ENCODE measurements at regions not wholly inside any gene's neighbourhood (a gene's known extent, or its start where the extent isn't known, plus 50 kb on each side); places are given as distances from the start of the nearest gene placed in this dataset.
A peak's percentile ranks its signal among the peaks of the same experiment; 100 is the strongest.
"Not testable (repeated sequence)": the region's sequence is repeated elsewhere in the genome, so short reads cannot be mapped to it uniquely, and the experiment has no call there.

DNA sequence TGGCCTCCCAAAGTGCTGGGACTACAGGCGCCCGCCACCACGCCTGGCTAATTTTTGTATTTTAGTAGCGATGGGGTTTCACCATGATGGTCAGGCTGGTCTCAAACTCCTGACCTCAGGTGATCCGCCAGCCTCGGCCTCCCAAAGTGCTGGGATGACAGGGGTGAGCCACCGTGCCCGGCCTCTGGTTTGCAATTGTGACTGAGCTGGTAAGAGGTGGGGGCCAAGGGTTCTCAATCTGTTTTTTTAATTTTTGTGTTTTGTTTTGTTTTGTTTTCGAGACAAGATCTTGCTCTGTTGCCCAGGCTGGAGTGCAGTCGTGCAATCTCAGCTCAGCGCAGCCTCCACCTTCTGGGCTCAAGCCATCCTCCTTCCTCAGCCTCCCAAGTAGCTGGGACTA, 196.2 kb downstream of the CRLF2 start:
- not testable (repeated sequence) for DNase-seq (ENCODE audit: low read depth, low spot score)

DNA sequence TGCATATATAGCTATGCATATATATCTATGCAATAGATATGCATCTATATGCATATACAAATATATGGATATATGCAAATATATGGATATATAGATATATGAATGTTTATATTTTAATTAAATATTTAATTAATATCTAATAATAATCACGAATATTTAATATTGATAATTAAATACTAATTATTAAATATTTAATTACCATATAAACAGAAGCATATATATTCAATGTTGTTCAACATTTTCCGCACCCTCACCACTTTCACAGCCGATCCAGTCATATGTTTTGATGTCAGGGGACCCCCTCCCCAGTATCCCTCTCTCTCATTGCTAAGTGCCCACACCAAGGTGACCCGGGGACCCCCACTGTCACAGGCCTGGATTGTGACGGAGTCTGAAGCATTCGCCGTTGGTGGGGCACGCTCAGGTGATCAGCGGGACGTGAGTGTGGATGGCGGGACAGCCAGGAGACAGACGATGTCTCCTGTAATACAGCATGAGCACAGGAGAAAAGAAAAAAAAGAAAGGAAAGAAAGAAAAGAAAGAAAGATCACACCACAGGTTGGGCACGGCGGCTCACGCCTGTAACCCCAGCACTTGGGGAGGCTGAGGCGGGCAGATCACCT, 199.7 kb downstream of the CRLF2 start:
- DNase-seq (ENCODE audit: low read depth, low spot score), result no peak

DNA sequence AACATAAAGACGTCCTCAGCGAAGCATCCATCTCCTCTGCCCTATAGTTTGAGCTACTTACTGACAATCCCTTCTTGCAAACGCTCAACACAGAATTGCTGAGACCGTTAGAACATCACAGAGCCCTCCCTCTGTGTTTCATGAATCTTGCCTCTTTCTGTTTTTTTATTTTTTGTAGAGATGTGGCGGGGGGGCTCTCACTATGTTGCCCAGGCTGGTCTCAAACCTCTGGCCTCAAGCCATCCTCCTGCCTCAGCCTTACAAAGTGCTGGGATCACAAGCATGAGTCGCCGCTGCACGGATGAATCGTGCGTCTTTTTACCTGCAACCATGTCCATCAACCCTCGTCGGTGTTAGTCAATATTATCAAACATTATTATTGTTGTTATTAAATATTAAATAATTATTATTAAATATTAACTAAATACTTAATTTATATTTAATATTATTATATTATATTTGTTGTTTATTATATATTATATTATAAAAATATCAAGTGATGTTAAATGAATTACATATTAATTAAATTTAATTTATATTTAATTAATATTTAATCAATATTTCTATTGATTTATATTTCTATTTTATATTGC, 200.7 kb downstream of the CRLF2 start:
- no peak for DNase-seq (ENCODE audit: low read depth, low spot score)

DNA sequence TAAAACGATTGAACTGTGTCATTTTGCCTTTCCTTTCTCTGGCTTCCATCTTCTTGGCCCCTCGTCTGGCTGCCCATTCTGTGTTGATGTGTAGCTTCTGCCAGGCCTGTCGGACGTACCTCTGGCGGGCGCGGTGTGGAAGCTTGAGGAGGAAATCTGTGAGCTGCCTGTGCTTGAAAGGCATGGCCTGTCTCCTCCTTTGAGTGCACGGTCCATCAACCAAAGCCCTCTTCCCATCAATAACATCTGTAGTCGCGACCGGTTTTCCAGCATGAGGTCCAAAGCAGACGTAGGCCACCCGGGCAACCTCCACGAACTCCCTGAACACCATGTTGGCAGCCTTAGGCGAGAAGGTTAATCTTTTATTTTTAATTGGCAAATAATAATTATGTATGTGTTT, 202.7 kb downstream of the CRLF2 start:
- no peak for DNase-seq (ENCODE audit: low read depth, low spot score)

DNA sequence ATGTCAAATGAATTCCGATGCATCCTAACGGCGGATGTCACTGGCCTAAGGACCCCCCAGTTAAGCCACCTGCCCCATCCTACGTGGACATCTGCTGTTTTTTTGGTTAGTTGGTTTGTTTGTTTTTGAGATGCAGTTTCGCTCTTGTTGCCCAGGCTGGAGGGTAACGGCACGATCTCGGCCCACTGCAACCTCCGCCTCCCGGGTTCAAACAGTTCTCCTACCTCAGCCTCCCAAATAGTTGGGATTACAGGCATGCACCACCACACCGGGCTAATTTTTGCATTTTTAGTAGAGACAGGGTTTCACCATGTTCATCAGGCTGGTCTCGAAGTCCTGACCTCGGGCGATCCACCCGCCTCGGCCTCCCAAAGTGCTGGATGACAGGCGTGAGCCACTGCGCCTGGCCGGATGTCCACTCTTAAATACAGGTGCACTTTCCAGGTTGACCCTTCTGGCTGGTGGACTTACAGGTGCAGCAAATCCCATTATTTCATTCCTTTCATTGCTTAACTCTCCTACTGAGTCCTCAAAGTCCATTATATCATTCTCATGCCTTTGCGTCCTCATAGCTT, 206.2 kb downstream of the CRLF2 start:
- no peak for DNase-seq (ENCODE audit: low read depth, low spot score)

DNA sequence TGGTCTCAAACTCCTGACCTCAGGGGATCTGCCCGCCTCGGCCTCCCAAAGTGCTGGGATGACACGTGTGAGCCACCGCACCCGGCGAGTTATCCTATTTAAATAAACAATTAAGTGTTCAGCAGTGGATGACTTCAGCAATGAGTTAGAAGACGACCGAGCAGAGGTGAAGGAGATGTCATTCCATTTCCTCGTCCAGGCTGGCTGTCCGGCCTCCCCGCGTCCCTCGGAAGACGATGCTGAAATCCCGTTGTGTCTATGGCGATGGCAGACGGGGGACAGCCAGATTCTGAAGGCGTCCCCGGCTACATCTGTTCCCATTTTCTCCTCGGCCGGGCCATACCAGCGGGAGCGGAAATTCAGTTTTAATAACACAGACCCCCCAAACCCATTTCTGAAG, 209.8 kb downstream of the CRLF2 start:
- no peak for DNase-seq (ENCODE audit: low read depth, low spot score)

DNA sequence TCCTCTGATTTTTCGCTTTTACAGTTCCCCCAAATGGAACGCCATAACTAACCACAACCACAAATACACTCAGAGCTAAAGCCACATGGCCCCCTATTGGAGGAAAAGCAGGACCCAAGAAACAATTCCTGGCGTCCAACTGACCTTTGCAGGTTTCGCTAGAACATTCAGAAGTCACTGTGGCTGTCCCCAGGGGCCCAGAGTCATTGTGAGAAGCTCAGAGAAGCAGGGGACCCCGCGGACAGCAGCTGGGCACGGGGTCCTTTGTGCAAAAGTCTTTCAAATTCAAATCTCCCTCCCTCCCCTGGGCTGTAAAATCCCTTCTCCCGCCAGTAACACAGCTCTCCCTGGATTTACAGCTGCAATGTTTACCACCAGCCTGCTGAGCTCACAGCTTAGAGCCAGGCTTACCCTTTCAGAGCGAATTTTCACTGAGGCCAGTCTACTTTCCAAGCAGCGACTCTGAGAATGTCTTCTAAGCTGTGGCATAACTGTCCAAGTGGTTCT, 214.8 kb downstream of the CRLF2 start:
- DNase-seq (ENCODE audit: low read depth, low spot score), result no peak

DNA sequence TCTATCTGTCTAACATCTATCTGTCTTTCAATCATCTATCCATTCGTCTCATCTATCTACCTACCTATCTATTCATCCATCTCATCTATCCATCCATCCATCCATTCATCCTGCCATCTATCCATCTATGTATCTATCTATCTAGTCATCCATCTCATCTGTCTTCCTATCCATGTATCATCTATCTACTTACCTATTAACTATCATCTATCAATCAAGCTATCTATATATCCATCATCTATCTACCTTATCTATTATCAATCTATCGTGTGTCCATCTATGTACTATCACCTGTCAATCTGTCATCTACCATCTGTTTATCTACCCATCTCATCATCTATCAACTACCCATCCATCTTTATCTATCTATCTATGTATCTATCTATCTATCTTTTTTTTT, 217.7 kb downstream of the CRLF2 start:
- no peak for DNase-seq (ENCODE audit: low read depth, low spot score)

DNA sequence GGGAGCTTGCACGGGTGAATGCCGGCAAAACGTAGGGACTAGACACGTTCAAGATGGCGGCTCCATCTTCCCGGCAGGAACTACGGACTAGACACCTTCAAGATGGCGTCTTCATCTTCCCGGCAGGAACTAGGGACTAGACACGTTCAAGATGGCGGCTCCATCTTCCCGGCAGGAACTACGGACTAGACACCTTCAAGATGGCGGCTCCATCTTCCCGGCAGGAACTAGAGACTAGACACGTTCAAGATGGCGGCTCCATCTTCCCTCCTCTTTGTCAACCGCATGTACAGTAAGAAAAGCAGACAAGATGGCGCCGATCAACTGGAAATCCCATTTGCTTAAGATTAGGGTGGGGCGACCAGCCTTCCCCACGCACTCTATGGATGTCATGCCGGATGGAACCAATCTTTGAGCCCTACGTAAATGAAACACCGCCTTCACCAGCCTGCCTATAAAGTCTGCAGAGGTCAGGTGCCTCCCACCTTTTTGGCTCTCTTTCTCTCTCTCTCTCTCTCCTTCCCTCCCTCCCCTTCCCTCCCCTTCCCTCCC, 222.4 kb downstream of the CRLF2 start:
- DNase-seq (ENCODE audit: low read depth, low spot score), result peak; percentile 85

DNA sequence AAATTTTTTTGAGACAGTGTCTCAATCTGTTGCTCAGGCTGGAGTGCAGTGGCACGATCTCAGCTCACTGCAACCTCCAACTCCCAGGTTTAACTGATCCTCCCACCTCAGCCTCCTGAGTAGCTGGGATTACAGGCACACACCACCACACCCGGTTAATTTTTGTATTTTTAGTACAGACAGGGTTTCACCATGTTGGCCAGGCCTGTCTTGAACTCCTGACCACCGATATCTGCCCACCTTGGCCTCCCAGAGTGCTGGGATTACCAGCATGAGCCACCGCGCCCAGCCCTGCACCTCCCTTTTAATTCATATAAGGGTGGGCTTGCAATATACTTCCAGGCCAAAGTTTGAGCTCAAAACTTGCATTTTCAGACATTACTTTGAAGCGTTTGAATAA, 223.9 kb downstream of the CRLF2 start:
- DNase-seq (ENCODE audit: low read depth, low spot score), result not testable (repeated sequence)

DNA sequence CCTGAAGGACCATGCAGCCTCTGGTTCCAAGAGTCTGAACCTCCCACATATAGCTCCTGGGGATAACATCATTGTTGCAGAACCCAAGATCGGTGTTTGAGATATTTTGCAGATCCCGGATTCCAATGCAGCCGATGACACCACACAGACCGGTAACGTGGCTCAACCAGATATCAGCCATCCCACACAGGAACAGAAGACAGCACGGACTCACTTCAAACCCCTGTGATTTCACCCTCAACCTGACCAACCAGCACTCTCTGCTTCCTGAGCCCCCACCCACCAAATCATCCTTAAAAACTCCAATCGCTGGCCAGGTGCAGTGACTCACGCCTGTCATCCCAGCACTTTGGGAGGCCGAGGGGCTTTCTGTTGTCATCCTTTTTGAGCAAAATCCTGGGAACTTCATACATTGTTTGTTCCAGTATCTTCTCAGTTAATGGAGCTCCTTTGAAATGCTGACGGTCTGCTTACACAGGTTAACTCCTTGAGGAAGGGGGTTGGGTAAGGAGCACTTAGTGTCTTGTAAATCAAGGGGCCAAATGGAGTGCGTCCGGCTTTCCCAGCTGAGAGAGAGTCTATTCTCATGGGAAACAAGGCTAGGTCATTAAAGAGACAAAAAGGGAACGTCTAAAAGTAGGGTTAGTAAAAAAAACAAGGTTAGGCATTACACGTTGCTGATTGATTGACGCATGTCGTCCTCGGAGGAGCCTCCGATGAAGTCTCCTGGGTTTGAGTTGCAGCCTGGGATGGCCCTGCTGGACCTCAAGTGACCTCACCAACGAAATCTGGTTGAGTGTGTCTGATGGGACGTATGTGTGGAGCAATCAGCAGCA, 230.4 kb downstream of the CRLF2 start:
- no peak for DNase-seq (ENCODE audit: low read depth, low spot score)

DNA sequence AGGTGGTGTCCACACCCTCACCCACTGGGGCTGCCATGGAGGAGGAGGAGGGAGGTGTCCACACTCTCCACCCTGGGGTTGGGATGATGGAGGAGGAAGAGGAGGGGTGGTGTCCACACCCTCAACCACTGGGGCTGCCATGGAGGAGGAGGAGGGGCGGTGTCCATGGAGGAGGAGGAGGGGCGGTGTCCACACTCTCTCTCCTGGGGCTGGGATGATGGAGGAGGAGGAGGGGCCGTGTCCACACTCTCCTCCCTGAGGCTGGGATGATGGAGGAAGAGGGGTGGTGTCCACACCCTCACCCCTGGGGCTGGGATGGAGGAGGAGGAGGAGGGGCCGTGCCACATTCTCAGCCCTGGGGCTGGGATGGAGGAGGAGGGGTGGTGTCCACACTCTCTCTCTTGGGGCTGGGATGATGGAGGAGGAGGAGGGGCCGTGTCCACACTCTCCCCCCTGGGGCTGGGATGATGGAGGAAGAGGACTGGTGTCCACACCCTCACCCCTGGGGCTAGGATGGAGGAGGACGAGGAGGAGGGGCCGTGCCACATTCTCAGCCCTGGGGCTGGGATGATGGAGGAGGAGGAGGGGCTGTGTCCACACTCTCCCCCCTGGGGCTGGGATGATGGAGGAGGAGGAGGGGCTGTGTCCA, 231.7 kb downstream of the CRLF2 start:
- no peak for DNase-seq (ENCODE audit: low read depth, low spot score)

DNA sequence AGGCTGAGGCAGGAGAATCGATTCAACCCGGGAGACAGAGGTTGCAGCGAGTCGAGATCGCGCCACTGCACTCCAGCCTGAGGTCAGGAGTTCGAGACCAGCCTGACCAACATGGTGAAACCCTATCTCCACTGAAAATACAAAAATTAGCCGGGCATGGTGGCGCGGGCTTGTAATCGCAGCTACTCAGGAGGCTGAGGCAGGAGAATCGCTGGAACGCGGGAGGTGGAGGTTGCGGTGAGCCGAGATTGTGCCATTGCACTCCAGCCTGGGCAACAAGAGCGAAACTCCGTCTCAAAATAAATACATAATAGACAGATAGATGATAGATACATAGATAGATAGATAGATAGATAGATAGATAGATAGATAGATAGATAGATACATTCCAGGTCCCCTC, 233.3 kb downstream of the CRLF2 start:
- not testable (repeated sequence) for DNase-seq (ENCODE audit: low read depth, low spot score)

DNA sequence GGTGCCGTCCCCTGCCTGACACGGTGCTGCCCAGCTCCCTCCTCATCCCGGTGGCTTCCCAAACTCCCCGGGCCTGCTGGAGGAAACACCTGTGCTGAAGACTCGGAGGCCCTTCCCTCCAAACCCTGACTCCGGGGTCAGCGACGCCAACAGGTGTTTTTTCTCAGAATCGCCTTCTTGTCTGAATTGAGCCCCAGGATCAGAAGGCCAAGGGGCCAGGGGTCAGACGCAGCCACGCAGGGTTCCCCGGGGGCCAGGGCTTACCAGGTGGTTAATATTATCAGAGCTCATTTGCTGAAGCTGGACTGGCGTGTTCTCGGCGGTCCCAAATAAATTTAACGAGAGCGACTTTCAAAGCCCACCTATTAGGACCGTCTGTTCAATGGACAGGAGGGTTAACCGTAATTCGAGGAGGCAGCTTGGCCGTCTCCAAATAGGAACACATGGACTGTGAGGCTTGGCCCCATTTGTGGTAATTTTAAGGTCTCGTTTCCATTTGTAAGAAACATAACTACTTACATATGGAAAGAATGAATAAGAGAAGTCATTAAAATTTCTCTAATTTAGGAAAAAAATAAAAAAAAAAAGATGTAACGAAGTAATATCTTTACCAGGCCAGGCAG, 239.3 kb downstream of the CRLF2 start:
- DNase-seq (ENCODE audit: low read depth, low spot score), result no peak

DNA sequence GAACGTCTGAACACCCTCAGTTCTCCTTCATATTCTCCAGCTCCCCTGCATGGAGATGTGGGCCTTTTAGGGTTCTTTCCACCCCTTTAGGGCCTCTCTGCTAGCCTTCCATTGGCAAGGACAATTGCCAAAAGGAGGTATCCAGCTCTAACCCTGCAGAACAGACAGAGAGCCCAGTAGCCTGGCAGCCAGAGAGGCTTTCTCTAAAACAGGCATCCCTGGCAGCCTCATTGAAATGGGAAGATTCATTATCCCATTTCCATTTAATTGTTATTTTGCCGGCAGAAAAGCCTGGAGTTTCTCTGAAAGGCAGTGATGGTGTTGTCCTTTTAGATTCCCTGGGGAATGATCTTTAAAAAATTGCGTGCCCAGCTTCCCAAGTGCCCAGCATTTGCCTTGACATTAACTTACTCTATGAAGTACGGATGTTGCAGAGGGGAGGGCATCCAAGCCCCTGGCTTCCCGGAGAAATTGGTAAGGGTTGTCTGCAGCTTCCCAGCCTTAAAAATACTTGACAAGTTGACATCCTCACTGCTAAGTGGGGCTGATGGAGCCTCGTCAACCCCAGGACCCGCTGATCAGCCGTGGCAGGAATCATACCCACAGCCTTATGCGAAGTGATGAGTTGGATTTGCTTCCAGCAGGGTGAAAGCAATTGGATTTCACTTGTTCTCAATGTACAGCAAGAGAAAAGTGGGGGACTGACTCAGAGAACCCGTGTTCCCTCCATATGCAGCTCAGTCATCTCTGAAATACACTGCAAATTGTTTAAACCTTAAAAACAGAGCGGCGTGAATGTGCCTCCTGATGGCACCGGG, 244.1 kb downstream of the CRLF2 start:
- DNase-seq (ENCODE audit: low read depth, low spot score), result no peak

DNA sequence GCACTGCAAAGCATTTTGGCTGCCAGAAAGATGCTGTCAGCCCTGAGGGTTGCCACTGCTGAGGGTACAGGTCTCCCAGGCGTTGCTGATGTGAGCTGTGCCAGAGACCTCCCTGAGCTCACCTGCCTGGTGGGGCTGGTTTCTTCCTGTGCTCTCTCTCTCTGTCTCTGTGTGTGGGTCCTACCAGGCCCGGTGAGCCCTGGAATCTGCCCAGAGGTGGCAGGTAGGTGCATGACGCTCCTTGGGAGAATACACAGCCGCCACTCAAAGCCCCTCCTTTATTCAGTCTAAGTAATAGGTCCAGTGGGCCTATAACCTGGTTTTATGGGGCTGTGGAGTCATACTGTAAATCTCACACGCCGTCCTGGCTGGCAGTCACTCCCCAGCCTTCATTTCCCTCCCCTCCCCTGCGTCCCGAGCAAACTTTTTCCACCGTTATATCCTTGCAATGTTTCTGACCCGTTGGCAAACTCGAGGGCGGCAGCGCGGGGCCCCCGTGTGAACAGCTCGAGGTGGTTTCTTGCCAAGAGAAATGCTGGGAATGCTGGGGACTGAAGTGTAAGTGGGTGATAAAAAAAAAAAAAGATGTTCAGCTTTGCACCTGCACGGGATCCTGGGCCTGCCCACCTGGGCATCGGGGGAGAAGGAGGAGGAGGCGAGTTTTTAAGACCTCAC, 245.9 kb downstream of the CRLF2 start:
- no peak for DNase-seq (ENCODE audit: low read depth, low spot score)

DNA sequence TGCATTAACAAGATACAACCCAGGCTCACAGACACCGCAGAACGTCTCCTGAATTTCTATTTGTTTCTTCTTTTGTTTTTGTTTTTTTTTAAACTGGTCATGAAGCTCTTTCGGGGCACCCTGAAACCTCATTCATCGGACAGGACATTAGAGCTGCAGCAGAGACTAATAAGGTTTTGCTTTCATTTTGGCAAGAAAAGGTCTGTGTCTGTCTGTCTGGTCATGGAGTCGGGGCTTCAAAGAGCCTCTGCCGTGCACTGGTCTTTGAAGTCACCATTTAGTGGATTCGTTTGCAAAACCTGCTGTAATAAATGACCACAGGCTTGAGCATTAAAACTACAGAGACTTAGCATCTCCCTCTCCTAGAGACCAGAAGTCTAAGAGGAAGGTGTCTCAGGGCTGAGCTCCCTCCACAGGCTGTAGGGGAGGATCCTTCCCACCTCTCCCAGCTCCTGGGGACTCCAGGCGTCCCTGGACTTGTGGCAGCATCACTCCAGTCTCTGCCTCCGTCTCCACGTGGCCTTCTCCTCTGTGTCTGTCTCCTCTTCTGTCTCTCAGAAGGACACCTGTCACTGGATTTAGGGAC, 247.5 kb downstream of the CRLF2 start:
- DNase-seq (ENCODE audit: low read depth, low spot score), result no peak

DNA sequence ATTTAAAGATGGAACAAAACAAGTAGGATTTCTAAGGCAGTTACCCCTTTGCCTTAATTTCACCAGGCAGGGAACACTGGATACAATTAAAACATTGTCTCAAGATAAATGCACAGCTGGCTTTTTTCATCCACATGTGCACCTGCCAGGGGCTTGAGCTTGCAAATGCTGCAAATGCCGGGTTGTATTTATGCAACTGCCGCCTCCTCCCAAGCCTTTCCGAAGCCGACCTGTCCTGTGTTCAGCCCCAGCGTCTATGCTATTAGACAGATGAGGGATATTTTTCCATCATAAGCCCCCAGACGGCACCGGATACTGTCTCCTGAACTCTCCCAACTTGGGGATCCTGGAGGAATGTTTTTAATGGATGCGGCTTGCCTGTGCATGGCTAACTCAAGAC, 251.6 kb downstream of the CRLF2 start:
- DNase-seq (ENCODE audit: low read depth, low spot score), result no peak

DNA sequence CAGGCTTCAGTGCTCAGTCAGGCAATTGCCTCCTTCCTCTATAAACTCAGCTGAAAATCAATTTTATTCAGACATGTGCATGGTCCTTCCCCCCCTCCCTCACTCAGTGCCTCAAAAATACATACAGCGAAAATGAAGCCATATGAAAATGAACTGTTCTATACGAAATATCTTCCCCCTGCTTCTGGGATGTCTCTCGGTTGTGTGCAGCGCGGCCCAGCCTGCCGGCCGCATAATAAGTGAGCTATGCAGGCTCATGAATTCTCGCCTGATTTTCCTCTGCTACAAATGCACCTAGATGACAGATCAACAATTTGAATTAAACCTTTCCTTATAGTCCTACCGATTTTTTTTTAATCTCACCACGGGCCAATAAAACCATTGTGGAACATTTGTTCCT, 252.9 kb downstream of the CRLF2 start:
- no peak for DNase-seq (ENCODE audit: low read depth, low spot score)

Data from smooth muscle cell of the brain vasculature (primary cell).